GM18520 (cell line): ENCODE measurements at regions not wholly inside any gene's neighbourhood (a gene's known extent, or its start where the extent isn't known, plus 50 kb on each side); places are given as distances from the start of the nearest gene placed in this dataset.
"Not testable (repeated sequence)": the region's sequence is repeated elsewhere in the genome, so short reads cannot be mapped to it uniquely, and the experiment has no call there.

ENCODE experiments used
- ATAC-seq: cut with Tn5 transposase; IDR thresholded peaks from one replicate; pipeline ENCODE4 v1.9.1; 2021; ENCODE audit not compliant: unreplicated experiment

DNA sequence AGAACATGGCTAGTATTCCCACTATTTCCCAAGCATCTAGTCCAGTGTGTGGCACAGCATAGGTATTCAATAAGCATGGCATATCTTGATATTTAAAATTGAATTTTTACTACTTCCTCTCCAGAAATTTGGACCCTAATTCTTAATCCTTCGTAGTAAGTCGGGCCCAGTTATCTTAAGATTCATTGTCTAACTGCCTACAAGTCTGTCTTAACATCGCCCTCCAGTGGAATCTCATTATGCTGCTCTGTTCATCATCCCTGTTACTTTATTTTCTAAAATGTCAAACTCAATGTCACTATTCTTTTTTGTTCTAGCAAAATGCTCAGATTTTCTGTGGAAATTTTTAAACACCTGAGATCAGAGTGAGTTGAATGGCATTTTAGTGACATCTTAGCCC is 606.2 kb downstream of the KLHL13 start:
- no peak for ATAC-seq

- no peak for ATAC-seq
Observed at GRCh38 chrX:117508021-117508420, 608.6 kb downstream of the KLHL13 start.

DNA sequence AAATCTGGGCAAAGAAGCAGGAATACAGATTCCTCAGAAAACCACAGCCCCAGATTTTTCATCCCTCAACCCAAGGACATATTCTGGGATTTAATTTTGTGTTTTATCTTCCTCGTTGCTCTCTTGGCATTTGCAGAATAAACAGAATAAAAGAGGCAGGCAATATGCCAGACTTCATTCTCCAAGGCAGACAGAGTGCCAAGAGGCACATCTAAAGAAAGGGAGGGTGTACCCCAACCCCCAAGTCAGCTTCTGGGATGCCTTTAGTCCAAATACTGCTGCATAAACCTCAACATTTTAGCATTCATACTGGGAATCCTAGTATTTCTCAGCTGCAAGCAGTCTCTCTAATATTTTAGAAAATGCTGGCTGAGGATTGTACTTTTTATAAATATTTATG is 629.2 kb downstream of the KLHL13 start:
- no peak for ATAC-seq

GRCh38 chrX:117483950-117484349 is 632.7 kb downstream of the KLHL13 start:
- ATAC-seq: no peak

- no peak for ATAC-seq
Observed at GRCh38 chrX:117458243-117458968, 658.2 kb downstream of the KLHL13 start.

GRCh38 chrX:117455787-117456186 is 660.8 kb downstream of the KLHL13 start:
- ATAC-seq: no peak

DNA sequence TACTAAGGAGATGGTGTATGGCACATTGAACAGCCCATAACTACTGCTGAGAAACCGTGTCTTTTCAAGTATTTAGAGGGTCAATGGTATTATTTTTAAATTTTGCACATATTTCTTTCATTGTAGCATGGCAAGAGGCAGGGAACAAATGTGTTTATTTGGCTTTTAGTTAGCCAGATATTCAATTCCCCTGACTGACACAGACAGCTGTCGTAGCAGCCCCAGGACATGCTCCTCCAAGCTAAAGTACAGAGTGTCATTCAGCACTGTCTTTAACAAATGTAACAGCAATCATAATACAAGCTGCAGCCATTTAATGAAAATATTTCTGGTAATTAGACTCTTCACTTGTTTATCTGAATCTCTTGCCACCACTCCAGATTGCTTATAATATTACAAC is 687.1 kb downstream of the KLHL13 start:
- no peak for ATAC-seq

DNA sequence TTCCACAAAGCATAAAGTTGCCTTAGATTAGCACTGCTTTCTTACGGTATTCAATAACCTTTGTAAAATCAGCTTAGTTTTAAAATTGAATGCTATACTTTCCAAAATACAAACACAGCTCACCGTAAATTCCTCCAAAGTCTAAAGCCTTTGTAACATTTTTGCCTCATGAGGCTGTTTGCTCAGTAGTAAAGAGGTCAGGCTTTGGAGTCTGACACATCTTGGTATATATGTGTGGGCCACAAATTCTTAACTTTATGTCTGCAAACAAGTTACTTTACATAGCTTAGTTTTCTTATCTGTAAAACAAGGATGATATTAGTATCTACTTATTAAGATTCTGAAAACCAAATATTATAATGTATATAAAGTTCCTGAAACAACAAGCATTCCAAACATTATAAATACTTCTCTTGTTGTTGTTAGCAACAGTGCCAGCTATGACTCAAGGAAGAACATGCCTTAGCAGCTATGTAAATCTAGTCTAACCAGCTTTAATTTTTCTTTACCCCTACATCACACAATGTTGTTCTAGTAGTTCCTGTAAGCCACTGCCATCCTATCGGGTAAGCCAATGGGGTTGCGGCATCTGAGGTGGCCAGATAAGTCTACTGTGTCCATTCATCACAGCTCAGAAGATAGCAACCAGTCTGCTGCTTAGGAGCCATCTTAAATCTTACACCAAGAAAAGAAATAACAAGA is 709.0 kb downstream of the KLHL13 start:
- no peak for ATAC-seq

DNA sequence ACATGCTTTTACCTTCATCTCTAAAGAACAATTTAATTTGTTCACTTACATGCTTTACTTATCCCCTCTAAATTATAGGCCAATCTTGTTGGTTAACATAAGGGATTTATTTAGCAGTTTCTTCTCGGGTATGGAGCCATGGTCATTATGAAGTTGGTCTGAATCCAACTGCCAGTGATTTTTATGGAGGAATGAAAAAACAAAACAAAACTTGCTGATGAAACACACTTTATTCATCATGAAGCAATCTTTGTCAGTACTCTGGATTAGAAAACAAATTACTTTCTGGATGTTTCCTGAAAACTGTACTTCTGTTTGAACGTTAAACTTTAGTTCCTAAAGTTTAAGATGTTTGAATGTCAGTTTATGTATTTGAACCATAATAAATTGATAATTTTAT is 715.8 kb downstream of the KLHL13 start:
- no peak for ATAC-seq

- no peak for ATAC-seq
Observed at GRCh38 chrX:117400005-117400404, 716.6 kb downstream of the KLHL13 start.

DNA sequence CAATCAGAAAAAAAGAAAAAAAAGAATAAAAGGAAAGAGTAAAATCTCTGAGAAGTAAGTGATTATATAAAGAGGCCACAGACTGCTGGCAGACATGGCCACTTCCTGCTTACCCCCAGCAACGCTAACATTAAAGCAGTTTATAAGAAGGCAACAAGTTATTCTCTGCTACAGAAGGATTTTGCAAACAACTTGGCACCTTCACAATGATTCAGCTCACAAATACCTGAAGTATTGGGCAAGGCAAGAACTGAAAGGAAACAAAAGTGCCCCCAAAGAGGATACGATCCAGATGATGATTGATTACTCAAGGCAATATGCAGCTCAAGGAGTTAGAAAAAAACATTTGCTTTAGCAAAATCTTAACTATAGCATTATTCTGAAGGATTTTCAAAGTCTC is 718.8 kb downstream of the KLHL13 start:
- no peak for ATAC-seq

DNA sequence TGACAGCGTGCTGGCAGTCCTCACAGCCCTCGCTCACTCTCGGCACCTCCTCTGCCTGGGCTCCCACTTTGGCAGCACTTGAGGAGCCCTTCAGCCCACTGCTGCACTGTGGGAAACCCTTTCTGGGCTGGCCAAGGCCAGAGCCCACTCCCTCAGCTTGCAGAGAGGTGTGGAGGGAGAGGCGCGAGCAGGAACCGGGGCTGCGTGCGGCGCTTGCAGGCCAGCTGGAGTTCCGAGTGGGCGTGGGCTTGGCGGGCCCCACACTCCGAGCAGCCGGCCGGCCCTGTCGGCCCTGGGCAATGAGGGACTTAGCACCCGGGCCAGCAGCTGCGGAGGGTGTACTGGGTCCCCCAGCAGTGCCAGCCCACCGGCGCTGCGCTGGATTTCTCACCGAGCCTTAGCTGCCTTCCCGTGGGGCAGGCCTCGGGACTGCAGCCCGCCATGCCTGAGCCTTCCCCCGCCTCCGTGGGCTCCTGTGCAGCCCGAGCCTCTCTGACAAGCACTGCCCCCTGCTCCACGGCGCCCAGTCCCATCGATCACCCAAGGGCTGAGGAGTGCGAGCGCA is 722.0 kb downstream of the KLHL13 start:
- ATAC-seq: not testable (repeated sequence)

DNA sequence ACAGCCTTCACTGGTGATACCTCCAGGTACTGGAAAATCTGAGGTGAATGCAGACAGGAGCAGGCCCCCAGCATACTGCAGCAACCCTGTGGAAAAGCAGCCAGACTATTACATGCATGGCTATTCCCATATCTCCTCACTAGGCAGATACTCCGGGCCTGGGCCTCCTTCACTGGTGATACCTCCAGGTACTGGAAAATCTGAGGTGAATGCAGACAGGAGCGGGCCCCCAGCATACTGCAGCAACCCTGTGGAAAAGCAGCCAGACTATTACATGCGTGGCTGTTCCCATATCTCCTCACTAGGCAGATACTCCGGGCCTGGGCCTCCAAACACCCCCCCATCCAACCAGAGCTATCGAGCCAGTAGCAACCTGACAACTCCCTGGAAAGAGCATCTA is 724.2 kb downstream of the KLHL13 start:
- not testable (repeated sequence) for ATAC-seq

GRCh38 chrX:117376460-117376859 is 740.1 kb downstream of the KLHL13 start:
- no peak for ATAC-seq

DNA sequence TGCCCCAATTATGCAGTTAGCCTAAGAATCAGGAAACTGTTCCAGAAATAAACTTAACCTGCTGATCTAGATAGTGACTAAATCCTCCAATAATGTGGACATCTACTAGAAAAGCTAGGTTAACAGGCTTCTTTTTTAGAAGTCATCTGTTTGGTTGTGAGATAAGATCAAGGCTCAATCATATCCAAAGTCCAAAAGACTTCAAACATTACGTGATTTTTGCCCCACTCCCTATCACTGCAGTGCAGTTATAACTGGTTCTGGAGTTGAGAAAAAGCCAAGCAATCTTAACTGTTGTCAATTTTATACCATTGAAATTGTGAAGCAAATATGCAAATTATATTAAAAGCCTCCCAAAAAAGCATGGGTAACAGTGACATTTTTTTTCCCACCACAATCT is 781.4 kb downstream of the KLHL13 start:
- ATAC-seq: no peak

- ATAC-seq: no peak
Observed at GRCh38 chrX:117327373-117327772, 789.2 kb downstream of the KLHL13 start.

DNA sequence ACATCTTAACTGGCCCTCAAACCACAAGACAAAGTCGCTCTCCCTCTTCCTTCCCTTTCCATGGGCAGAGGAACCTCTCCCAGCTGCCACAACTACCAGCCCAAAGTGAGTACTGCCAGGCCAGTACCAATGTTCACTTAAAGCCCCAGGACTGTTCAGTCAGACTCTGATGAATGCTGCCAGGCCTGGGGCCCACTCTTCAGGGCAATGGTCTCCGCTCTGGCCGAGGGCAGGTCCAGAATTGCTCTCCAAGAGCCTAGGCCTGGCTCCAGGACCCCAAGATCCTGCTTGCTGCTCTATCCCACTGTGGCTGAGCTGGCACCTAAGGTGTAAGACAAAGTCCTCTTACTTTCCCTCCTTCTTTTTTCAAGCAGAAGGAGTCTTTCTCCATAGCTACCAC is 790.9 kb downstream of the KLHL13 start:
- no peak for ATAC-seq

DNA sequence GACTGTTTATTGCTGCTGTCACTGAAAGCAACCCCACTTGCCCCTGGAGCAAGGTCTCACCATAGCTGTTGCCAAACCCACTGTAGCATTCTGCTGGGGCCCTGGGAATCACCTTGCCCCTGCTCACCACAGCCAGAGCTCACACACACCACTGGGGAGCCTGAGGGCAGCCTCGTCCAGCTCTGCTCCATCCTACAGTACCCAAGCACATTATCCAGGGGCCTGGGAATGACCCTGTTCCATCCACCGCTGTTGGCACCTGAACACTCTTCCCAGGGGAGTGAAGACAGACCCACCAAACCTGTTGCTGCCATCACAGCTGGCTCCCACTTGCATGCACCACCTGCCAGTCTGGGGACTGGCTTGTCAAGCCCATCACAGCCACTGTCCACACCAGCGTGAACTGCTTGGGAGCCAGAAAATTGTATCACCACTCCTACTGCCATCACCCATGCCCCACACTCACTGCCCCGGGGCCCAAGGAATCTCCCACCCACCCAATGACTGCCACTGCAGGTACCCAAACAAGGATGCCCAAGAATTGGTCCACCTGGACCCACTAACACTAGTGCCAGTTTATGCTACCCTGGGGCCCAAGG is 811.3 kb downstream of the KLHL13 start:
- no peak for ATAC-seq

- no peak for ATAC-seq
Observed at GRCh38 chrX:117301086-117301485, 815.5 kb downstream of the KLHL13 start.

GRCh38 chrX:117291760-117292159 is 824.9 kb downstream of the KLHL13 start:
- ATAC-seq: no peak

DNA sequence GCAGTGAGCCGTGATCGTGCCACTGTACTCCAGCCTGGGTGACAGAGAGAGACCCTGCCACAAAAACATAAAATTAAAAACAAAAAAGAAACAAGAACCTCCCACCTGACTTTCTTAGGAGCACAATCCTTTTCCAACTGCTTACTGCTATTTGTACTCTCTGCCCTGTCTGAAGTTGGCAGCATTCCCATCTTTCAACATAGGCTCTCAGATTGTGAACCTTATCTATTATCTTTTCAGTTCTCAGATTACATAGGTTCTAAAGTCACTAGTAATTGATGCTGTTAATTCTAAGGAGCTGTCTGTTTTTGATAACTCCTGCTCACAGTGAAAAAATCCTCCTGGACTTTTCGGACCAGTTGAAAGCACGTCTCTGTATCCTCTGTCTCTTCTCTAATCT is 812.2 kb upstream of the CT83 start:
- no peak for ATAC-seq
